ENCODE measurements at regions not wholly inside any gene's neighbourhood (a gene's known extent, or its start where the extent isn't known, plus 50 kb on each side); places are given as distances from the start of the nearest gene placed in this dataset.

DNA sequence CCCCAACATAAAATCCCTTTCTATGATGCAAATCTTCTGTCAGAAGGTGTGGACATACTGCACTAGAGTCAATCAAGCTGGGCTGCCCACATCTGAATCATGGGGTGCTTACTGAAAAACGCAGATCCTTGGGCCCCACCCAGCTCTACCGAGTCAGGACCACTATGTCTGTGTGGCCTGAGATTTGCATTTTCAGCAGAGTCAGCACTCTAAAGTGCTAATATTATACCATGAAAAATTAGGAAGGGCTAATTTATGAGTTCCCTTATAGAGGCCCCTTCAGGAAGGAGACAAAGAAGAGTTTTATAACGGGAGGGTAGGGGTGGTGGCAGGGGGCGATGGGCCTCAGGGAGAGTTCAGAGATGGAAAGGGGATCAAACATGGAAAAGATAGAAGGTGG, 163.3 kb upstream of the NABP1 start:
- no peak for DNase-seq (ENCODE audit: low read depth in 2 of 2)

DNA sequence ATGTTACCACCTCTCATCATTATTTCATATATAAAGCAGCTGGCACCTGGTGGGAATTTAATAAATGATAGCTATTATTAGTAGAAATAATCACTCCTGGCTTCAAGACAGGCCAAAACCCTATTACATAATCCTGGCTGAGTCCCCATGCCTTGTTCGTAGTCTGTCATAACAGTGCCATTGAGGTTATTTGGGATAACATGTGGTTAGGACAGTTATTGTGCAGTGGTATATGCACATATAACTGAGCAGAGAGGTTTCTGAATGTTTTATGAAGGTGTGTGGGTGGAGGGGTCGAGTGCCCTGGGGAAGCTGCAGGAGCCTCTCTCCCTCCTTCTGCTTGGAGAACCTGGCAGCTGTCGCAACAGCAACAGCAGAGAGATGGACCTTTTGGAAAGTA, 162.4 kb upstream of the NABP1 start:
- DNase-seq (ENCODE audit: low read depth in 2 of 2) = no peak

DNA sequence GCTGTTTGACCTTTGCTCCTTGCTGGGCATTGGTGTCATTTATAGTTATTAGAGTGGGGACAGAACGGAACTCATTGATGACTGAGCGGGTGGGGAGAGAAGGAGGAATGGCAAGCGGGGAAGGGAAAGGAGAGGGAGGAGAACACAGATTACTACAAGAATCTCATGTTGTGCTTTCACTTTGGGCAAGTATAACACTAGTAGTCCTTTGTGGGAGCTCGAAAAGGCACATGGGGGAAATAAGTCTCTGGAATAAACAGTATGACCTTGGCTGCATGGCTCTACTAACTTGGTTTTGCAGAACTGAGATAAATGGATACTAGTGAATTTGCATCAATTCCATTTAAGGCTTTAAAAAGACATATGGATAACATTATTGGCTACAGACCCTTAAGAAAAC, 161.7 kb upstream of the NABP1 start:
- no peak for DNase-seq (ENCODE audit: low read depth in 2 of 2)

DNA sequence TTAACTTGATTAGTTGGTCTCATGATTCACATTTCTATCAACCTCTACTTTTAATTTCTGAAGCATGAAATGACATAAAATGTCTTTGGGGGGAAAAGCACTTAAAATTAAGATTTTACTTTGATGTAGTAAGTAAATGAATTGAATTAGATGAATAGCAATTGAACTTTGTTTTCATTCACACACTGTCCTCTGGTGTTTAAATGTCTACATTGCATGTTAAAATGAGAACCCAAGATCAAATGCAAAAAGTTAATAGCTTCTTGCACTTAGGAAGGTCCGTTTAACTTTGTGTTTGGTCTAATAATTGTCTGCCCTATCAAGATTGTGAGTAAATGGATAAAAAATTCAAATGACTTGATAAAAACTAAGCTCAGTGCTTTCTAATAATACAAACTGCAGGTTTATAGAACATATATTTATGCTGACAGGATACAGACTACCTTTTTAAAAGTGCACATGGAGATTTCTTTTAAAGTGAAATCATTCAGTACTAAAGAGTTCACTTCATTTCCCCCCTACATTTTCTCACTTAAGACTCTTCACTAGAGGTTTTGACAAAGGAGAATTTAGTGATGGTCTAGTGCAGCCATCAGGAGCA, 156.2 kb upstream of the NABP1 start:
- no peak for DNase-seq (ENCODE audit: low read depth in 2 of 2)

DNA sequence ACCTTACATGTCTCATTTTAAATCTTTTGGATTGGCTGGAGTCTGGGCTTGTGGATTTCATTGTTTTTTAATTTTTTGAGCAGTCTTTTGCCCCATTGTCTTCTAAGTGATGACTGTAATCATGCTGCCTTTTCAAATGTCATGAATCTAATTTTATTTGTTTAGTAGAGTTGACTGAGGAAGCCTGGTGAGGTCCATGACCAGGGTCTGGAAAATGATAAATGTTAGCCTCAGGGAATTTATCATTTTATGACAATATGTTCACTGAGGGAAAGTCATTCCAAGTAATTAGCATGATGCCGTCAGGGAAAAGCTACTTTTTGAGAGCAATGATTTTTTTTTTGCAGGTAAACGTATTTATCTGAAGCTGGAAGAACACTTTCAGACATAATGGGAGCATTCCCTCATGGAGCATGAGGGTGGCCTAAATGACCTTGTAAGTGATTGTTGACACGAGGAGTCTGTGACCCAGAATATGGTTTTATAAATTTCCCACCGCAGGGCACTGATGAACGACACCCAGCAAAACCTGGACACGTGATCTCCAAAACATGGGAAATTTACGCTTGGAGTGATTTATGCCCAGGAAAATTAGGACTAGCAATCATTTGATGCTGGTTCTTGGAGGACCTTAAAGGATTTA, 155.3 kb upstream of the NABP1 start:
- DNase-seq (ENCODE audit: low read depth in 2 of 2) = no peak

DNA sequence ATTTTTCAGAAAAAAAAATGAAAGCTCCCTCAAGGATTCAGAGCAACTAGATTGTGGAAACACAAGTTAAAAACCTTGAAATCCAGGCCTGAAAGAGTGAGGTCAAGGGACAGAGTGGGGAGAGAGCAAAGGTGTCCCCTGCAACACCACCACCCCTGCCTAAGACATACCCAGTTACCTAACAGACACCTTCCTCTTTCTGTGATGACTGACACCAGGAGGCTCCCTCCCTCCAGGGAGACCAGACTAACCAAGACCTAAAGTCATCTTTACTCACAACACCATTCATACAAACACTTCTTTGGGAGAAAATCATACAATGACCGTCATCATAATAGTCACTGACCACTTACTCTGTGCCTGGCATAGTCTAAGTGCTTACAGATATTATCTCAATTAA, 151.8 kb upstream of the NABP1 start:
- no peak for DNase-seq (ENCODE audit: low read depth in 2 of 2)

DNA sequence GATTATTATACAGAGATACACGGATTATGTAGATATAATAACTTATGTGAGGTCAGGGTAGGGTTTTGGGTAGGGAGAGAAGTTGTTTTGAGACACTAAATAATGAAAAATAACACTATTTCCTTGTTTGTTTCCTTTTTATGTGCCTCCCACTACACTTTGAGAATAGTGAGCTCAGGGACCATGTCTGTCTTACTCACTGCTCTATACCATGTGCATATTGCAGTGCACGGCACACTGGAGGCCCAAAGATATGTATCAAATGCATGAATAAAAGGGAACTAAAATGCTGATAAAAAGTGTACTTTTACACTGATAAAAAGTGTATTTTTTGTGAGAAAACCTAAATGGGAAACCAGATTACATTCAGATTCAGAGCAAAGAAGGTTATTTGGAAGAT, 151.4 kb upstream of the NABP1 start:
- DNase-seq (ENCODE audit: low read depth in 2 of 2) = no peak

DNA sequence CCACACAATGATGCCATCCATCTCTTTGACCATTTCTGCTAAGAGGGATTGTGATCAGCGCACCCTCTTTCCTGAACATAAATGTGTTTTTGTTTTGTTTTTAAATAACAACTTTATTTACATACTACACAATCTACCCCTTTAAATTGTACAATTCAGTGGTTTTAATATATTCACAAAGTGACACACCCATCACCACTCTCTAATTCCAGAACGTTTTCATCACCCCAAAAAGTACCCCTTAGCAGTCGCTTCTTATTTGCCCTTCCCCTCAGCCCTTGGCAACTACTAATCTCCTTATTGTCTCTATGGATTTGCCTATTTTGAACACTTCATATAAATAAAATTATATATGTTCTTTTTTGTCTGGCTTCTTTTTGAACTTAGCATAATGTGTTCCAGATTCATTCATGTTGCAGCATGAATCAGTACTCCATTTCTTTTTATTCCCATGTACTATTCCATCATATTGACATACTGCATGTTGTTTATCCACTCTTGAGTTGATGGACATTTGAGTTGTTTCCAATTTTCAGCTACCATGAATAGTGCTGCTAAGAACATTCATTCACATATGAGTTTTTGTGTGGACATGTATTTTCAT, 150.9 kb upstream of the NABP1 start:
- no peak for DNase-seq (ENCODE audit: low read depth in 2 of 2)

DNA sequence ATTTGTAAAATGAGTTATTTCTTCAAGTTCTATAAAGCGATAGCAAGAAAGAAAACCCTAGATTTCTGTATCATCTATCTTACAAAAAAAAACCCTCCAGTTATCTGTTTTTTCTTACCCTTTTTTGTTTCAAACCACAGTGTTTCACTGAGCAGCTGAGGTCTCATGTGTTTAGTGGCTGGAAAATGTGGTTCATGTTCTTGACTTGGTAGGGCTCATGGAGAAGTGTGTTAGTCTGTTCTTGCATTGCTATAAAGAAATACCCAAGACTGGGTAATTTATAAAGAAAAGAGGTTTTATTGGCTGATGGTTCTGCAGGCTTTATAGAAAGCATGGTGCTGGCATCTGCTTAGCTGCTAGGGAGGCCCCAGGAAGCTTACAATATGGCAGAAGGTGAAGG, 147.3 kb upstream of the NABP1 start:
- DNase-seq (ENCODE audit: low read depth in 2 of 2) = no peak

DNA sequence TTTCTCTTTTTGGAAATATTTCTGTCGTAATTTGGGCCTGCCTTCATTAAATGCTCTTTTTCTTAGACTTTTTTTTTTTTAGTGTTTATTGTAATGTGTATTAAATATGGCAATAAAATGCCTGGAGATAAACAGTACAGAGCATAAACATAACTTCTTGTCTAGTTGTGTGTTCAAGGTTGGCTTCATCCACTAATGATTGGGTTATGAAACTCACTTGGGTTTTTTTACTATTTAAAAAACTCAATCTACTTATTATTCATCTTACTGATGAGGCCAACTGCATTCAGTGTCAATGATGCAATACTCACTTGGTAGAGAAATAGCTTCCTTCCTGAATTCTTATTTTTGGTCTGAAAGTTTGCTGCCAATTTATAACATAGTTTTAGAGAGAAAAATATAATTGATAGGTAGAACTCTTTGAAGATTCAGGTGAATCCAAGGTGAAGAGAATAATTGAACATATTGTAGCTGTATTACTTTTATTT, 144.2 kb upstream of the NABP1 start:
- DNase-seq (ENCODE audit: low read depth in 2 of 2) = no peak

DNA sequence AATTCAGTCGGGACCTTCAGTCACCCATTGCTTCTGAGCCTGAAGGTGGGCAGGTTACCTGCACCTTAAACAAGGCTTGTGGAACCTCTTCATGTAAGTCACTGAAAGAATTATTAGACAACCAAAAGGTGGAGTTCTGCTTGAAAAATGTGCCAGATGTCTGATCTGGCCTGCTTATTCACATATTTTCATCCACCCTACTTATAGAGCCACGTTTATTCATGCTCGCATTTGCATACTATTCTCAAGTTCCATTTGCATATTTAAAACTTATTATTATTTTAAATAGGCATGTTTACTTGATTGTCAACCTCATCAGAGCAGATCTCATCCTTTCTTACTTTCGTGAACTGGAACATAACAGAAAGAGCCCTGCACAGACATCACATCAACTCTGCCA, 140.0 kb upstream of the NABP1 start:
- no peak for DNase-seq (ENCODE audit: low read depth in 2 of 2)

DNA sequence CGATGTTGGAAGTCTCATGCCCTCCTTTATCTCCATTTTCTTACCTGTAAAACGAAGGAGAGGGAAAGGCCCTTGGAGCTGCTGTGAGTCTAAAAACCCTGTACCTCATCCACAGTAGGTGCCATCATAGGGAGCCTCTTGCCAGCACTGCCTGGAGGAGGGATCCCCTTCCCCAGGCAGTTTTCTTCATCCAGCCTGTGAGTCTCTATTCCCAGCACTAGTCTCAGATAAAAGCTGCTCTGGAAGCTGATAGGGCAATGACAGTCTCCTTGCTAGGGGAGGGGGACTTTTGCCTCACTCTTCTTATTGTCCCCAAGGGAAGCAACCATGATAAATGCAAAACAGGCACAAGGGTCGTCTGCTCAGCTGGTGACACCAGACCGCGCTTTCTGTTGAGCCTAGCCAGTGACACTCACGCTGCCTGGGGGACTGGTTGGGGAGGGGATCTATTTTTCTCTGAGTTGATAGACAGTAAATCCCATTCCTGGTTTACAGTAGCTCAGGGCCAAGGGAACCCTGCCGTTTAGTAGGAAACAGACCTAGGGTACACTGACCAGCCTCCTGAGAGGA, 139.5 kb upstream of the NABP1 start:
- DNase-seq (ENCODE audit: low read depth in 2 of 2) = no peak

DNA sequence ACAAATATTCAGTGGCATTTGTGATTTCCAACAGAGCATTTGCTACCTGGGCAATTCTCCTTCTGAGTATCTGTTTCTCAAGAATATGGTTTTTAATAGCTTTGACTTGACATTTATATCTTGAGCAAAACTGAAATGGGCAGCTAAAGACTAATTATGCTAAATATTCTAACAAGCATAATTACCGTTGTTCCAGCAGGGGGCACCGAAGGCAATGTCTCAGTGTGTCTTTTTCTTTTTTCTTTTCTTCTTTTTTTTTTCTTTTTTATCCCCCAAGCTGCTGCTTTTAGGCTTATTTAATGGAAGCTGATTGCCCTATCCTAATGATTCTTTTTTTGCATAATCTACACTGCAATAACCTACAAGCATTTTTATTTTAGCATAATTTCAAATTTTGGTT, 138.9 kb upstream of the NABP1 start:
- peak in 1 of 2 donors; percentile 17 for DNase-seq (ENCODE audit: low read depth in 2 of 2)

DNA sequence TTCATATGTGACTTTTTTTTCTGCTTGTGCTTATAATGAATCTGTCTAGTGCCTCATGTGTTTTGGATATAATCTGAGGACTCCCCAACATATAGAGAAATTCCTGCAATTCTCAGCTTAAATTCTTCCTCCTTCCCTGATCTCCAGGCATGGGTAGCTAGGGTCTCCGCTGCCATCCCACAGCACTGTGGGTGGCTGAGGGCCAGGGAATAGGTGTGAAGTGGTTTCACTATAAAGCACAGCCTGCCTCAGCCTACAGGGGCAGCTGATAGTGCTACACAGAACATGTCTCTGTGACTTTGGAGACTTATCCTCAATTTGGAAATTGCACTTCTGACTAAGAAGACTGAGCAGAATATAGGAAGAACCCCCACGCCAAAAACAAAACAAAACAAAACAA, 137.3 kb upstream of the NABP1 start:
- DNase-seq (ENCODE audit: low read depth in 2 of 2) = no peak

DNA sequence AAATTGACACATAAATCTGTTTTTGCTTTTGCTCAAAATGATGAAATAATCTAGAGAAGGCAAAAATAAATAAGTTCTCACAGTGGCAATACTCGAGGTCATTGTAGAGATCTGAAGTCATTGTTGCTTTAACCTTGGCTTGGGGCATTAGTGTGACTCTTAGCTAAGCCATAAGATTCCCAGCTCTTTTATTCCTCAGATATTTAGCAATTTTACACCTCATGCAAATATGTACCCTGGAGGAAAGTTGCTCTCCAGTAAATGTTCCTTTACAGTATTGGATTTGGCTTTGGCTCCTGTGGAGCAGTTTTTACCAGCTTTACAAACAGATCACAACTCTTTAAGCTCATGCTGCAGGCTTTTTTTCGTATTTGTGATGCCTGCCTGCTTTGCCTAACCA, 134.2 kb upstream of the NABP1 start:
- DNase-seq (ENCODE audit: low read depth in 2 of 2) = no peak

DNA sequence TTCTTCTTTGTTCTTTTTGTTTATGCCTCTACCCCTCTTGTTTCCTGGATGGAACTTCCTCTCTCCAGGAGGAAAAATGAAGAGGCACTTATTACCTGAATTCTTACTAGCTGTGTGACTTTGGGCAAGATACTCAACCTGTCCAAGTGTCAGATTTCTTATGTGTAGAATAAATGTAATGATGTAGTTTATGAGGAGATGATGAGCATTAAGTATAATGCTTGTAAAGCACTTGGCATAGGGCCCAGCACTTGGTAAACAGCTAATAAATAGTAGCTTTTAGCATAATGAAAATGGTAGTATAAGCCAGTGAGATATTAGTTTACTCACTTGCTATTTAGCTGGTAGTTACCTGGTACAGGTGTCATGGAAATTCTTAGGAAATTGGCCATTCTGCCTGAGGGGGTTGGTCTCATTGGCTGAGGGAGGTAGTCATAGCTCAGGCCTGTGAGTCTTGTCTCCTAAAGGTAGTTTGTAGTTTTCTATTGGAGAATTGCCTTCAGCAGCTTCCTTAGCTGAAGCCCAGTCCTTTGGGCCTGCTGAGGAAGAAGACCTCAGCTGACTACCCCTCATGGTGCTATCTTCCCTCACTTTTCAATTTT, 133.4 kb upstream of the NABP1 start:
- no peak for DNase-seq (ENCODE audit: low read depth in 2 of 2)

DNA sequence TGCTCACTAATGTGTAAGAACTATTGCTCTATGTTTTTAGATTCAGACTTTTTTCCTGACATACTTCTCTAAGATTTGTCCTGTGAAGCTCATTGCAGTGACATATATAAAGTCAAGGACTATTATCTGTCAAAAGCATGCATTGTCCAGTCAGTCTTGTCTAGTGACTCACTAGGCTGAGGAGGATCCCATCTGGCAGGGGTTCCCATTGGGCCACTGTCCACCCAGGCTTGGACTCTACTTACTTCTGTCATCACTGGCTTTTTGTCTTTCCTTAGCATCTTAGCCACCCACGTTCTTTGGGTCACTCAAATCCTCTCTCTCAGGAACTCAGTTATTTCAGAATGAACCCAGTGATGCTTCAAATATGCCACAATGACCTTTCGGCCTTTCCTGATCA, 132.6 kb upstream of the NABP1 start:
- no peak for DNase-seq (ENCODE audit: low read depth in 2 of 2)

DNA sequence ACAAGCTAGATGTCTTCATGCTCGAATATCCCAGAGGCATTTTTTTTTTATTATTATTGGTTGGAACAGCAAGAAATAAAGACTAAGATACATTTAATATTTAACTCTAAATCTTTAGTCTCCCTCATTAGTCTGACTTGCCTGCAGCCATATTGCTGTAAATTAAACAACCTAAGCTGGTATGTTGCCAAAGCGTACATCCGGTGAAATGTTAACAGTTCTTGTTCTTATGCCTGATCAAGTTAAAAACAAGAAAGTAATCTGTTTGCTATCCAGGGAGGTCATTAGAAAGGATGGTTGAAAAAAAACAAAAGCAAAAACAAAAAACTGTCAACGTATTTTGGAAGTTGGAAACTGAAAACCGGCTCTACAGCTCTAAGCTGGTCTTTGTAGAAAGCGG, 125.9 kb upstream of the NABP1 start:
- no peak for DNase-seq (ENCODE audit: low read depth in 2 of 2)

DNA sequence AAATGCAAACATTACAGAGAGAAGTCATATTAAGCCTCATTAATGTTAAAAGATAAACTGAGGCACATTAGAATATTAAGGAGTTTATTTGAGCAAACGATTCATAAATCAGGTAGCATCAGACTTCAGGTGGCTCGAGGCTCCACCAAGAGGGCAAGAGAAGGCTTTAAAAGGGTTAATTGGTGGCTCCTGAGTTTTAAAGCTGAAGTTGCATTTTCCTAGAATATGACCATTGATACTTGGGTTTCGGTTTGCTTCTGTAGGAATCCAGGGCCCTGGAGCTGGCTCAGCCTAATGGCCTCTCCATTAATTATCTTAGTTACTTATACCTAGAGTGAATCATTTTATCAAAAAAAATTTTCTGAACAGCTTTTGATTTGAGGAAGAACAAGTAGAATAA, 123.7 kb upstream of the NABP1 start:
- no peak for DNase-seq (ENCODE audit: low read depth in 2 of 2)

DNA sequence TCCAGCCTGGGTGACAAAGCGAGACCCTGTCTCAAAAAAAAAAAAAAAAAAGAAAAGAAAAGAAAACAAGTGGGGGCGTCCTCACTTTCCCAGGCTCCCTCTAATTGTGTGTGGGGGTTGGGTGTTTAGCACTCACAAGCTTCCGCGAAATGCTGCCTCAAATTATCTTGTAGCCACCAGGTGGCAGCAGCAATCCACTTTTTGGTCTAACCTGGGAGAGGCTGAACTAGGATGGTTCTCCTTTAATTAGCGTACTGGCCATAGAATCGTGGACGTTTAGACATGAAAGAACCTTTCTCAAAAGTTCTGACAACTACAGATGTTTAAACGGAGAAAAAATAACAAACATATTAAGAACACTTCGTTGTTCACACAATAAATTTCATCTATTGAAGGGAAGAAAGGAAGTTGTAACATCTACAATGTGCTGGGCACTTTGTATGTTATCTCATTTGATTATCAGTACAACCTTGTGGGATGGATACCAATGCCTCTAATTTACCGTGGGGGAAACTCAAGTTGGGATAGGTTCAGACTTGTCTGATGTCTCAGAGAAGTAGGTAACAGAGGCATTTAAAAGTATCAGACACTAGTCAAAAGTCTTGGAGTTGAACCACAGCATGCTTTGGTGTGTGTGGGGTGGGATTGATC, 122.7 kb upstream of the NABP1 start:
- DNase-seq (ENCODE audit: low read depth in 2 of 2) = peak; percentile 52 to 75

DNA sequence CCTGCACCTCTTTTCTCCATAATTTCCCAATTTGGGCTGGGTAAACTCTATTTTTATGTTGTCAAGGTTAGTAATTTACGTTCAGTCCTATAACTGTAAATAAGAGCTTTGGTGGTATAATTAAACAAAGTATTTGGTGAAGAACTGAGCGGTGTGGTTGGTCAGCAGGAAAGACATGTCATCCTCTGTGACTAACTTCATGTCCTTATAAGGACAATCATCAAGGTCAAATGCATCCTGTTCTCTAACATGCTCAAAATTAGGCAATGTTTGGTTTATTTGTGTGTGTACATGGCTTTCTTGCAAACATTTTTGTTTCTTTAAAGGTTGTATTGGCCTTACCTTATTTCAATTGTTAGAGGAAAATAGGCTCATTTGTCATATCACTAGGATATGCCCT, 121.5 kb upstream of the NABP1 start:
- no peak for DNase-seq (ENCODE audit: low read depth in 2 of 2)

DNA sequence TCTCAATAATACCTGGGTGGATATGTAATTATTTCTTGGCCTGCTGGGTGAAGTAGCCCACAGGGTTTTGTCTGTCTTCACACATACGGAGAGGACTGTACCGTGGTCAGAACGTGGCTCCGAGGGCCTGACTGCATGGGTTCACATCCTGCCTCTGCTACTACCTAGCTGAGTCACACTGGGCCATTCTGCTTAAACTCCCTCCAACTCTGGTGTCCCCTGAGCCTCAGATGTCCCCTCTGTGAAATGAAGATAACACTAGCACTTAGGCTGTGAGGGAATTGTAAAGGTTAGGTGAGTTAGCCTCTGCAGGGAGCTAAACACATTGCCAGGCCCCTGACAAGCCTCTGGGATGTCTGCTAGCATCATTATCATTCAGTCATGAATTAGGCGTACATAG, 120.1 kb upstream of the NABP1 start:
- DNase-seq (ENCODE audit: low read depth in 2 of 2) = no peak
